H9 (cell line): ENCODE measurements at regions not wholly inside any gene's neighbourhood (a gene's known extent, or its start where the extent isn't known, plus 50 kb on each side); places are given as distances from the start of the nearest gene placed in this dataset.

Experiments
- DNase-seq: peaks from one replicate; pipeline ENCODE4 v3.0.0-alpha.2; 2017
- H2AFZ ChIP-seq: one replicate; pipeline ENCODE4 v1.6.1; 2013; ENCODE audit warnings: mild to moderate bottlenecking, low read length, control low read depth, moderate library complexity
- H2AK5ac ChIP-seq: 2 replicates; pipeline ENCODE4 v1.6.1; 2013; ENCODE audit warnings: low read length, control low read depth, mixed read lengths; ENCODE audit not compliant: insufficient read length
- H2BK120ac ChIP-seq: one replicate; pipeline ENCODE4 v1.6.1; 2013; ENCODE audit warnings: low read depth, mild to moderate bottlenecking, low read length, control low read depth, inconsistent platforms; ENCODE audit not compliant: poor library complexity, severe bottlenecking
- H2BK12ac ChIP-seq: 2 replicates; pipeline ENCODE4 v1.6.1; 2013; ENCODE audit warnings: low read length, control low read depth, mixed read lengths, low read depth; ENCODE audit not compliant: insufficient read length
- H2BK15ac ChIP-seq: 2 replicates; pipeline ENCODE4 v1.6.1; 2013; ENCODE audit warnings: low read depth, low read length, control low read depth
- H2BK20ac ChIP-seq: one replicate; pipeline ENCODE4 v1.6.1; 2013; ENCODE audit warnings: low read depth, mild to moderate bottlenecking, low read length, control low read depth, inconsistent platforms; ENCODE audit not compliant: poor library complexity, severe bottlenecking
- H2BK5ac ChIP-seq: 2 replicates; pipeline ENCODE4 v1.6.1; 2013; ENCODE audit warnings: low read length, control low read depth, mixed read lengths; ENCODE audit not compliant: insufficient read length
- H3K14ac ChIP-seq: 2 replicates; pipeline ENCODE4 v1.6.1; 2013; ENCODE audit warnings: low read length, control low read depth; ENCODE audit not compliant: insufficient read depth
- H3K18ac ChIP-seq: 2 replicates; pipeline ENCODE4 v1.6.1; 2013; ENCODE audit warnings: low read depth, mild to moderate bottlenecking, mixed read lengths, low read length, control low read depth; ENCODE audit not compliant: insufficient read length
- H3K23ac ChIP-seq: 2 replicates; pipeline ENCODE4 v1.6.1; 2013; ENCODE audit warnings: low read length, control low read depth, mixed read lengths, low read depth; ENCODE audit not compliant: insufficient read length
- H3K23me2 ChIP-seq: 2 replicates; pipeline ENCODE4 v1.6.1; 2013; ENCODE audit warnings: low read depth, mild to moderate bottlenecking, mixed read lengths, low read length, control low read depth; ENCODE audit not compliant: insufficient read length, poor library complexity, severe bottlenecking
- H3K27ac ChIP-seq: 2 replicates; pipeline ENCODE4 v1.5.1; 2013; ENCODE audit warnings: low read length, control low read depth, mixed read lengths, low read depth; ENCODE audit not compliant: insufficient read length
- H3K27me3 ChIP-seq: 2 replicates; pipeline ENCODE4 v1.6.1; 2013; ENCODE audit warnings: low read length, control low read depth, inconsistent platforms; ENCODE audit not compliant: insufficient read depth
- H3K4ac ChIP-seq: 2 replicates; pipeline ENCODE4 v1.6.1; 2013; ENCODE audit warnings: low read depth, mild to moderate bottlenecking, control low read depth, inconsistent platforms, low read length, moderate library complexity
- H3K4me1 ChIP-seq: 2 replicates; pipeline ENCODE4 v1.6.1; 2013; ENCODE audit warnings: low read length, control low read depth, inconsistent platforms; ENCODE audit not compliant: insufficient read depth
- H3K4me2 ChIP-seq: 2 replicates; pipeline ENCODE4 v1.6.1; 2013; ENCODE audit warnings: low read length, control low read depth, mixed read lengths; ENCODE audit not compliant: insufficient read length, insufficient read depth
- H3K56ac ChIP-seq: 2 replicates; pipeline ENCODE4 v1.6.1; 2013; ENCODE audit warnings: low read depth, mild to moderate bottlenecking, mixed read lengths, low read length, control low read depth; ENCODE audit not compliant: insufficient read length
- H3K79me1 ChIP-seq: 2 replicates; pipeline ENCODE4 v1.6.1; 2013; ENCODE audit warnings: low read depth, mild to moderate bottlenecking, moderate library complexity, low read length, control low read depth, inconsistent platforms; ENCODE audit not compliant: insufficient read depth, poor library complexity, severe bottlenecking
- H3K79me2 ChIP-seq: 2 replicates; pipeline ENCODE4 v1.6.1; 2013; ENCODE audit warnings: low read length, control low read depth, inconsistent platforms; ENCODE audit not compliant: insufficient read depth
- H3K9ac ChIP-seq: 2 replicates; pipeline ENCODE4 v1.6.1; 2013; ENCODE audit warnings: low read length, control low read depth, mixed read lengths; ENCODE audit not compliant: insufficient read length; ENCODE audit errors: extremely low read depth
- H3K9me3 ChIP-seq: one replicate; pipeline ENCODE4 v1.6.1; 2013; ENCODE audit warnings: low read depth, low read length, inconsistent platforms; ENCODE audit not compliant: control insufficient read depth
- H3T11ph ChIP-seq: one replicate; pipeline ENCODE4 v1.6.1; 2013; ENCODE audit warnings: mild to moderate bottlenecking, low read length, control low read depth, inconsistent platforms
- H4K20me1 ChIP-seq: one replicate; pipeline ENCODE4 v1.6.1; 2013; ENCODE audit not compliant: control insufficient read depth, insufficient read length, insufficient read depth
- H4K5ac ChIP-seq: 2 replicates; pipeline ENCODE4 v1.6.1; 2013; ENCODE audit warnings: low read depth, mild to moderate bottlenecking, mixed read lengths, low read length, control low read depth; ENCODE audit not compliant: insufficient read length
- H4K8ac ChIP-seq: replicated peaks from 2 replicates; pipeline ENCODE4 v1.6.1; 2013; ENCODE audit warnings: low read length, control low read depth, mixed read lengths, low read depth; ENCODE audit not compliant: insufficient read length
- H4K91ac ChIP-seq: 2 replicates; pipeline ENCODE4 v1.6.1; 2013; ENCODE audit warnings: low read depth, mild to moderate bottlenecking, moderate library complexity, mixed read lengths, low read length, control low read depth; ENCODE audit not compliant: insufficient read length
- H3K27ac Mint-ChIP-seq, 3 experiments: 2 replicates in 2 of 3; 3 replicates in 1 of 3; pipeline ENCODE4 v1.8.0; 2020 to 2021; ENCODE audit warnings: mixed read lengths in 3 of 3, mild to moderate bottlenecking in 1 of 3, moderate library complexity in 1 of 3
- H3K27me3 Mint-ChIP-seq: 2 replicates; pipeline ENCODE4 v1.8.0; 2021; ENCODE audit warnings: low read depth, mild to moderate bottlenecking, moderate library complexity, mixed read lengths
- H3K36me3 Mint-ChIP-seq, 3 experiments: 2 replicates in 2 of 3; 3 replicates in 1 of 3; pipeline ENCODE4 v1.8.0; 2020 to 2021; ENCODE audit warnings: low read depth in 3 of 3, mixed read lengths in 3 of 3; ENCODE audit not compliant: insufficient read depth in 1 of 3
- H3K4me1 Mint-ChIP-seq, 2 experiments: 2 replicates each; pipeline ENCODE4 v1.8.0; 2020; ENCODE audit warnings: mixed read lengths in 2 of 2
- H3K4me3 Mint-ChIP-seq, 2 experiments: 2 replicates in 1 of 2; 3 replicates in 1 of 2; pipeline ENCODE4 v1.8.0; 2020 to 2021; ENCODE audit warnings: mild to moderate bottlenecking in 2 of 2, mixed read lengths in 2 of 2, moderate library complexity in 1 of 2
- H3K9me3 Mint-ChIP-seq, 2 experiments: 2 replicates in 1 of 2; 3 replicates in 1 of 2; pipeline ENCODE4 v1.8.0; 2020; ENCODE audit warnings: mild to moderate bottlenecking in 2 of 2, mixed read lengths in 2 of 2, moderate library complexity in 1 of 2
- whole genome bisulfite sequencing: extraction: QIAGEN DNeasy Blood & Tissue Kit; methylation state at CpG from one replicate; pipeline ENCODE4 v1.1.7; 2013; ENCODE audit warnings: missing lambda C conversion rate, low lambda C conversion rate, mixed read lengths; ENCODE audit not compliant: insufficient read length; ENCODE audit errors: extremely low coverage; 5-methylcytosine and 5-hydroxymethylcytosine counted together
- TF ChIP-seq, protein P1 (sequence below): fragments of 200-600 bp; sonication (generic); conservative IDR thresholded peaks from 3 replicates; pipeline ENCODE4 v1.8.0; 2021; ENCODE audit warnings: antibody characterized with exemption, mild to moderate bottlenecking

DNA sequence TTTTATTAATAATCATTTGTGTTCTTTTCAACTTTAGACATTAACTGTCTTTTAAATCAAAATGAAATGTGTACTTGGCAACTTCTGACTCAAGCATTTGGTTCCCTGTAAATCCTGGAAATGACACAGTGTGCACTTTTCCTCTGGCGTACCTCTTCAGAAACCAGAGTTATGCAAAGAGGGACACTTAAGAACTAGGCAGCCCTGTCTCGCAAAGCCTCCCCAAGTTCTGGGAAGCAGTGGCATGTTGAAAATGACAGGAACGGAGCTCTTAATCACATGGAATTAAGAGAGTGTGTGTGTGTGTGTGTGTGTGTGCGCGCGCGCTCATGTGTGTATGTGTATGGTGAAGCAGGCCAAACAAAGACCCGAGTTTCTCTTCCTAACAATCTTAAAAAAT, 707.4 kb downstream of the MECOM start:
- H3K4me1 ChIP-seq, result no peaks in the 10 kb centered on the region; the same call in 1 of the 2 replicates
- no peak overlapping the region for H3K18ac ChIP-seq
- no peaks in the 10 kb centered on the region for H3K79me1 ChIP-seq
- H4K5ac ChIP-seq, result no peak overlapping the region
- no peak overlapping the region for H3K56ac ChIP-seq
- H3K23ac ChIP-seq, result no peak overlapping the region
- H3K4ac ChIP-seq, result no peak overlapping the region
- H3K9me3 ChIP-seq, result no peaks in the 10 kb centered on the region
- H3K27me3 ChIP-seq, result no peaks in the 10 kb centered on the region
- no peak overlapping the region for H4K8ac ChIP-seq
- Mint-ChIP-seq H3K36me3 (peaks cover 5 to 13% (median 6%) of the 10 kb centered on the region in 3 experiments; a peak in 6 of 7 replicates), H3K4me3 (no peak overlapping the region), H3K9me3 (peaks cover 8 to 9% of the 10 kb centered on the region in 2 experiments), H3K27me3 (no peaks in the 10 kb centered on the region), H3K27ac (no peak overlapping the region), H3K4me1 (peaks cover 28 to 33% of the 10 kb centered on the region in 2 experiments)
- H2BK15ac ChIP-seq, result no peak overlapping the region
- TF ChIP-seq, protein P1, sequence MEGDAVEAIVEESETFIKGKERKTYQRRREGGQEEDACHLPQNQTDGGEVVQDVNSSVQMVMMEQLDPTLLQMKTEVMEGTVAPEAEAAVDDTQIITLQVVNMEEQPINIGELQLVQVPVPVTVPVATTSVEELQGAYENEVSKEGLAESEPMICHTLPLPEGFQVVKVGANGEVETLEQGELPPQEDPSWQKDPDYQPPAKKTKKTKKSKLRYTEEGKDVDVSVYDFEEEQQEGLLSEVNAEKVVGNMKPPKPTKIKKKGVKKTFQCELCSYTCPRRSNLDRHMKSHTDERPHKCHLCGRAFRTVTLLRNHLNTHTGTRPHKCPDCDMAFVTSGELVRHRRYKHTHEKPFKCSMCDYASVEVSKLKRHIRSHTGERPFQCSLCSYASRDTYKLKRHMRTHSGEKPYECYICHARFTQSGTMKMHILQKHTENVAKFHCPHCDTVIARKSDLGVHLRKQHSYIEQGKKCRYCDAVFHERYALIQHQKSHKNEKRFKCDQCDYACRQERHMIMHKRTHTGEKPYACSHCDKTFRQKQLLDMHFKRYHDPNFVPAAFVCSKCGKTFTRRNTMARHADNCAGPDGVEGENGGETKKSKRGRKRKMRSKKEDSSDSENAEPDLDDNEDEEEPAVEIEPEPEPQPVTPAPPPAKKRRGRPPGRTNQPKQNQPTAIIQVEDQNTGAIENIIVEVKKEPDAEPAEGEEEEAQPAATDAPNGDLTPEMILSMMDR, result no peak
- no peak overlapping the region for H3K4me2 ChIP-seq
- H2AFZ ChIP-seq, result no peak overlapping the region
- DNase-seq, result no peak
- no peak overlapping the region for H2BK12ac ChIP-seq
- H3K27ac ChIP-seq, result no peak overlapping the region
- no peak overlapping the region for H3T11ph ChIP-seq
- no peak overlapping the region for H2BK20ac ChIP-seq
- no peak overlapping the region for H4K91ac ChIP-seq
- no peaks in the 10 kb centered on the region for H3K79me2 ChIP-seq
- no CpG with 5 or more reads among the region's 8 CpGs for WGBS
- H2BK5ac ChIP-seq, result no peak overlapping the region
- no peak overlapping the region for H3K14ac ChIP-seq
- no peak overlapping the region for H3K9ac ChIP-seq
- H4K20me1 ChIP-seq, result no peaks in the 10 kb centered on the region
- no peak overlapping the region for H2BK120ac ChIP-seq
- no peak overlapping the region for H2AK5ac ChIP-seq
- H3K23me2 ChIP-seq, result no peaks in the 10 kb centered on the region
